AML-193 (cell line): ENCODE measurements at regions not wholly inside any gene's neighbourhood (a gene's known extent, or its start where the extent isn't known, plus 50 kb on each side); places are given as distances from the start of the nearest gene placed in this dataset.
"Not testable (repeated sequence)": the region's sequence is repeated elsewhere in the genome, so short reads cannot be mapped to it uniquely, and the experiment has no call there.

ENCODE experiments used
- DNase-seq, 2 experiments: peaks; one replicate each; lab custom pipeline; 2025; lab: John Stamatoyannopoulos, UW

DNA sequence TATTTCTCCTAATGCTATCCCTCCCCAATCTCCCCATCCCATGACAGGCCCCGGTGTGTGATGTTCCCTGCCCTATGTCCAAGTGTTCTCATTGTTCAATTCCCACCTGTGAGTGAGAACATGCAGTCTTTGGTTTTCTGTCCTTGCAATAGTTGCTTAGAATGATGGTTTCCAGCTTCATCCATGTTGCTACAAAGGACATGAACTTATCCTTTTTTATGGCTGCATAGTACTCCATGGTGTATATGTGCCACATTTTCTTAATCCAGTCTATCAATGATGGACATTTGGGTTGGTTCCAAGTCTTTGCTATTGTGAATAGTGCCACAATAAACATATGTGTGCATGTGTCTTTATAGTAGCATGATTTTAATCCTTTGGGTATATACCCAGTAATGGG is 51.3 kb upstream of the RIOK2 start:
- DNase-seq, result not testable (repeated sequence)

DNA sequence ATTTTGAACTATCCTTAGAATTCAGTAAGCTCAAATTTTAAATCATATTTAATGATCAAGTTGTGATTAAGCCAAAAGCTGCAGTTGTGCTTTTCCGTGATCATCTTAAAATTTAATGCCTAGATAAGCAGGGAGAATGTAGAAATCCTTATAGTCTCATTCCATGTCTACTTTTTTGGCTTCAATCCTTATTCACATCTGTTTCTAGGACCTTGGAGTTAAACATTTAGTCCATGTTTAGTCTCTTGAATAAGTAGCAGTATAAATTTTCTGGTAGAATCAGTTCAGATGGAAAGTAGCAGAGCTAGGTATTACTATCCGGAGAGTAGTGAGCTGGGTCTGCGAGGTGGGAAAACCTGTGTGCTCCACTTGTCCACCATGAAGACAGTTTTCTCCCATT is 59.3 kb upstream of the RIOK2 start:
- DNase-seq, result no peak

DNA sequence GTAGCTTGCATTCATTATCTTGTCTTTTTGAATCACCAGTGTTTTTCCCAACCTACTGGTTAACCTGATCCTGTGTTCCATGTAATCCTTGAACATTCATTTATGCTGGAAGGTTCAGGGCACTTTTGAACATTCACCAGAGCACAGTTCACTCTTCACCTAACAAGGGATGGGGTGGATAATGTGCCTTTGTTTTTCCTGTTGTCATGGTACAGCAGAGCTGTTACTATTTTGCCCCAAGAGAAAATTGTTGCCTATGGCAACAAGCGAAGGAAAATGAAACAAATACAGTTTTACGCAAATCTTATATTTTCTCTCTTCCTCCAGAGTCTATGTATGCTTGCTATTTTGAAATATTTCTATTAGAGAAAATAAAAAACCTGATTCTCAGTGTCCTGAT is 60.3 kb upstream of the RIOK2 start:
- no peak for DNase-seq

DNA sequence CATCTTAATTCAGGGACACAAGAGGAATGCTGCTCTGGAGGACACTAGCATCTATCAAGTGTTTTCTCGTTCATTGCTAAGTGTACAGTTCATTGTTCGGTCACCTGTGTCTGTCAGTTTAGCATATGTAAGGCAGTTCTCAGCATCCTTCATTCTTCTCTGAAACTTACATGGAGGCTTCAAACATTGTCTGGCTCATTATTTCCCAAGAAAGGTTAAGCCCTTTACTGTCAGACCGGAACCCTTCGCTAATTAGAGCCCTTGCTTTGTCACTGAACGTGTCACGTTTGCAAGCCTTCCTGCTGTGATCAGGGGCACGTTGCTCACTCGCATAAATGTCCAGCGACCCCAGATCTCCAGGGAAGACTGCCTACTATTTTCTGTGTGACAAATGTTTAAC is 62.3 kb upstream of the RIOK2 start:
- no peak for DNase-seq

DNA sequence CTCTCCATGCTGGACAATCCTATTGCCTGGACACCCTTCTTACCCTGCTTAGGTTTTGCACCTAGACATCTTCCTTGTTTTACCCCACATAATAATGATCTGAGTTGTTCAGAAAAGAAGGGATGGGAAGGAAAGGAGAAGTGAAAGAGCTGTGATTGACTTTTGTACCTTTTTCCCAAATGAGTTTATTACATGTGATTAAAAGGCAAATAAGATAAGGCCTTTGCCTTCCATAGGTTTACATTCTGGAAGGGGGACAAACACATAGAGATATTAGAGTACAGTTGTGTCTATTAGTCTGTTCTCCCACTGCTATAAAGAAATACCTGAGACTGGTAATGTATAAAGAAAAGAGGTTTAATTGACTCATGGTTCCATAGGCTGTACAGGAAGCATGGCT is 67.1 kb upstream of the RIOK2 start:
- DNase-seq, result no peak

DNA sequence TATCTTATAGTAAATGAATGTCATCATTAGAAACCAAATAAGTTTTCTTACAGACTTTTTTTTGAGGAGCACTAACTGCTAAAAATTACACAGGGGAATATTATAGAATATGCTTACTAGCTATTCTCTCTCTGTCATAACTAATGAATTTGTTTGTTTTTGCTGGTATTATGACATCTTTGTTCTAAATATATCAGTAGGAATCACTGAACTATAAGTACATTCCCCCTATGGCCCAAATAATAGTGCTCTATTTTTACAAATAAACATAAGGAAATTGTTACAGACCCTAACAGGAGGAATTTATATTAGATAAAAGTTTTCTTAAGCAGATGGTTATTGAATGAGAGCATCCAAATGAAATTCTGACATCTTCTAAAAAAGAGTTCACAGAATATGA is 83.0 kb upstream of the RIOK2 start:
- DNase-seq, result no peak

DNA sequence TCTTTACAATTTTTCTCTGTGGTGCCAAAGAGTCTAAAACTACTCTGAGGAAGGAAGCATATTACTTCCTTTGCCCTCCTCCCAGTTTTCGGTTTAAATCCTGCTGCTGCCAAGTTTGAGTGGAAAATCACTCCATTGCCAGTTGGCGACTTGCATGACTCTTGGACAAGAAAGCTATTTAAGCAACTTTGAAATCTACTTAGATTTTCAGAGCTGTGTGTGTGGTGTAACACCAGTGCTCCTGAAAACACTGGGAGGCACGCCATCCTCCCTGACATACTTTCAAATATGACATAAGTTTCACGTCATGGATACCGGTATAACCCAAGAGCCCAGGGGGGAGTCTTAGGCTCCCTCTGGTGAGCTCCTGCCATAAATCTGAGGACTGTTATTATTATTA is 83.5 kb upstream of the RIOK2 start:
- no peak for DNase-seq

DNA sequence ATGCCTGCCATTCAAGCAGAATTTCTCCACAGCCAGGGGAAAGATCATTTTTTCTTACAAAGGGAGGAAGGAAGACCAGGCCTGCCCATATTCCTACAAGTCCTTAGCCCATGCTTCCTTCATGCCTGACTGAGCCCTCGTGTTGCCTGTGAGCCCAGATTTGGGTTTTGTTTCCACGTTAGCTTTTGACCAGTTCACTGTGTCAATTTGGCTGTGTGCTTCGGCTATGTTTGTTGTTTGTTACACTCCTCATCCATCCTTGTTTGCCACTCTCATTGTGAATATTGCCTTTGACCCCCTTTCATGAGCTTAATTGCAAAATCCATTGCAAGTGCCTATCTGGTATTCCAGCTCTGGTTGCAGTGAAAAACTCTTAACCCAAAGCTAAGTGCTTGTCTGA is 84.7 kb upstream of the RIOK2 start:
- no peak for DNase-seq

DNA sequence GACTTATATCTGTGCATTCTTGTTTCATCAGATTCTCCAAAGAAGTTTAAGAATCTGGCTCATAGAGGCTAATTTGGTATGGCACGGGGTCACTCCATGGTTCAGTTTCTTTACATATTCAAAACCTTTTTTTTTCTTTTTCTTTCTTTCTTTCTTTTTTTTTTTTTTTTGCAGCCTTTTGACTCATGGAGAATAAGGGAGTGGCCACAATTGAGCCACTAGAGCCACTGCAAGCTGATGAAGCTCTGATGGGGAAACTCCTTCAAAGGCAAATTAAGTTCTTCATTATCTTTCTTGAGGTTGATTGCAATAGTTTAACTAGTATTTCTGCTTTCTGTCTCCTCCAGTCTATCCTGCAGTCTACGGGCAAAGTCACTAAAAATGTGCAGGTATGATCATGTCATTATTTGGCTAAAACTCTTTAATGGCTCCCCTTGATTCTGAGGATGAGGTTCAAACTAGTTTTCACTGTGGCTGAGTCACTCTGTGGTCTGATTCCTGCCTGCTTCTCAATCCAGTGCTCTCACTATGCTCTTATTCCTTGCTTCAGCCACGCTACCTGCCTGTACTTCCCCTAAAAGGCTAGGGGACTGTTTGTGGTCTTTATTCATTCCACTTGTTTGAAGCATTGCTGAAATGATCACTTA is 93.5 kb upstream of the RIOK2 start:
- no peak for DNase-seq

DNA sequence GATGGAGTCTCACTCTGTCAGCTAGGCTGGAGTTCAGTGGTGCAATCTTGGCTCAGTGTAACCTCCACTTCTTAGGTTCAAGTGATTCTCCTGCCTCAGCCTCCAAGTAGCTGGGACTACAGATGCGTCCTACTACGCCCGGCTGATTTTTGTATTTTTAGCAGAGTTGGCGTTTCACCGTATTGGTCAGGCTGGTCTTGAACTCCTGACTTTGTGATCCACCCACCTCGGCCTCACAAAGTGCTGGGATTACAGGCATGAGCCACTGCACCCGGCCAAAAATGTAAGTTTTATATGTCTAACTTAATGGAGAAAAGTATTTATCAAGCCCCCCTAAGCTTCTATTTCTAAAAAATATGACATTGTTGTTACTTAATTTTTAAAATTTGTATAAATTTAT is 98.2 kb upstream of the RIOK2 start:
- no peak for DNase-seq

DNA sequence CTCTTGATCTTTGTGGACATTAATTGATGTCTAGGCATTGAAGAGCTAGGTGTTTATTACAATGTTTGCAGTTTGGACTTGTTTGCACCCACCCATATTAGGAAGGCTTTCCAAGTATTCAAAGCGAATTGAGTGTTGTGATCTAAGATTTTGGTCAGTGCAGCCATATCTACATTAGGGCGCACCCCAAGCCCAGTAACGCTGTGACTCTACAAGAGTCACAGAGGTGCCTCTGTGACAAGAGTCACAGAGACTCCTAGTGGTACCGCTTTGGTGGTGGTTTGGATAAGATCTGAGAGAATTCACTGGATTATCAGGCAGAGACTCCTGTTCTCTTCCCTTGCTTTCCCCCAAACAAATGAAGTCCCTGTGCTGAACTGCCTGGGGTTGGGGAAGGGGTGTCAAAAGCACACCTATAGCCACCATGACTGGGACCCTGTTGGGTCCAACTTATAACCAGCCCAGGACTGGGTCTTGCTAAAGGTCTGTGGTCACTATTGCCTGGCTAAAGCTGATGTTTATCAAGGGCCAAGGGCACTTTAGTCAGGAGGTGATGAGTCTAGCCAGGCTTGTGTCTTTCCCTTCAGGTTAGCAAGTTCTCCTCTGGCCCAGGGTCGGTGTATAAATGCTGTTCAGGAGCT is 114.1 kb upstream of the RIOK2 start:
- DNase-seq, result peak; percentile 31 to 51

DNA sequence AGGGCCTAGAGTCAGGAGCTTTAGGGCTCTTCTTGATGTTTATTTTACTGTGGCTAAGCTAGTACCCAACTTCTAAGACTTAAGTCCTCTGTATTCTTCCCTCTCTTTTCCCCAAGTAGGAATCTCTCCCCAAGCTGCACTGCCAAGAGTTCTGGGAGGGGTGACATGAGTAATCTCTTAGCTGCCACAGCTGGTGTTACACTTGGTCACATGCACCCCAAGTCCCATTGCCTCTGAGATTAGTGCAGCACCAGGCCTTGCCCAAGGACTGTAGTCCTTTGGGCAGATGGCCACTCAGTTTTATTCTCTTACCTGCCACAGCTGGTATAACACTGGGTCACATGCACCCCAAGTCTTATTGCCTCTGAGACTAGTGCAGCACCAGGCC is 114.7 kb upstream of the RIOK2 start:
- DNase-seq, result no peak

DNA sequence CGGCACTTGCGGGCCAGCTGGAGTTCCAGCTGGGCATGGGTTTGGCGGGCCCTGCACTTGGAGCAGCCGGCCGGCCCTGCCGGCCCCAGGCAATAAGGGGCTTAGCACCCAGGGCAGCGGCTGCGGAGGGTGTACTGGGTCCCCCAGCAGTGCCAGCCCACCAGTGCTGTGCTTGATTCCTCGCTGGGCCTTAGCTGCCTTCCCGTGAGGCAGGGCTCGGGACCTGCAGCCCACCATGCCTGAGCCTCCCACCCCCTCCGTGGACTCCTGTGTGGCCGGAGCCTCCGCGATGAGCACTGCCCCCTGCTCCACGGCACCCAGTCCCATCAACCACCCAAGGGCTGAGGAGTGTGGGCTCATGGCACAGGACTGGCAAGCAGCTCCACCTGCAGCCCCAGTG is 118.1 kb upstream of the RIOK2 start:
- not testable (repeated sequence) for DNase-seq

DNA sequence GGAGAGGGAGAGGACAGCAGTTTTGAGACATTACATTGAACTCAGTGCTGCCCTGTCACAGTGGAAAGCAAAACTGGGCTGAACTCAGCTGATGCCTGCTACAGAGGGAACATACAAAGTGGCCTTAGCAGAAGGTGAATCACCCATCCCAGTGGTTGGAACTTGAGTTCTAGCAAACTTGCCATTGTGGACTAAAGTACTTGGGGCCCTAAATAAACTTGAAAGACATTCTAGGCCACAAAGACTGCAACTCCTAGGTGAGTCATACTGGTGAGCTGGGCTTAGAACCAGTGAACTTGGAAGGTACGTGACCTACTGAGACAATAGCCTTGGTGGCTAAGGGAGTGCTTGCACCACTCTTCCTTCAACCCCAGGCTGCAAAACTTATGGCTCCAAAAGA is 155.7 kb upstream of the RIOK2 start:
- DNase-seq, result no peak

DNA sequence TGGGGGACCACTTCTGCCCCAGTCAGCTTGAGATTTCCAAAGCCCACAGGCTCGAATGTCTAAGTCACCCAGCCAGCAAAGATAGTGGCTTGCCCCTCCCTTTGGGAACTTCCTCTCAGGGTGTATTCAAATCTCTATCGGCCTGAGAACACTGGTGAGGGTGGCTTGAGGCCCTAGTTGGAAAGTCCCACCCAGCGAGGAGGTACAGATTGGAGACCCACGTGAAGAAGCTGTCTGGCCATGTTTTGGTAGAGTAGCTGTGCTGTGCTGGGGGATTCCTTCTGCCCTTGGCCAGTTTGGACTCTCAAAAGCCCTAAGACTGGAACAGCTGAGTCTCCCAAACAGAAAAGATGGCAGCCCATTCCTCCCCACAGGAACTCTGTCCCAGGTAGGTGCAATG is 172.7 kb upstream of the RIOK2 start:
- DNase-seq, result no peak

DNA sequence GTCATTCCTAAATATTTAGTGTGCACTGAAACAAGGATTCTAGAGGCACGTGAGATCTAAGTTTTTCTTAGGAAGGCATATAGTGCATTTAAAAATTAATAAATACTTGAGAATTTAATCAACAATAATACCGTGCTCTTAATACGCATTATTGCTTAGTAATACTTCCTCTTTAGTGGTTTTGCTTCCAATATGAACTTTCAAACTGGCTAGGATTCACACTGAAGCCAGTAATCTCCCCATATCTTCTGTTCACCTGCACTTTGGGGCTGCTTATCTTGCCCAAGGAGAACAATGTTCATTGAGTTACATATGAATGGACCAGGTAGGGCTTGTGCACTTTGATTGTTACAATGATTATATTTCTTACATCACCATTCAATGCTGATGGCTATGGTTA is 180.5 kb upstream of the RIOK2 start:
- no peak for DNase-seq

DNA sequence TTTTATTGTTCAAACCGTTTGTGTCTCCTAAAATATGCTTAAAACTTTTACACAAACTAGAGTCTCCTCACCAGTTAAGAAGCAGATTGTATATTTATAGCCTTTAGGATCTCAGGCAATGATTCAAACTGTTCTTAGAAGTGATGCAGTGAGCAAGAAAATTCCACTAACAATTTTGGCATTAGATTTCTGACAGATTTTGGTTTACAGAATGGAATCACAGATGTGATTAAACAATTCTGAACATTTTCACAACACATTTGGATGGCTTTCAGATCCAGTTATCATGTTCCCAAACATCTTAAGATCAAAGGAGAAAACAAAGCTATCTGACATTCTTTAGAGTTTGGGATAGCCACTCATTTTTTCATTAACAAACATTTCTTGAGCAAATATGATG is 181.7 kb upstream of the RIOK2 start:
- no peak for DNase-seq

DNA sequence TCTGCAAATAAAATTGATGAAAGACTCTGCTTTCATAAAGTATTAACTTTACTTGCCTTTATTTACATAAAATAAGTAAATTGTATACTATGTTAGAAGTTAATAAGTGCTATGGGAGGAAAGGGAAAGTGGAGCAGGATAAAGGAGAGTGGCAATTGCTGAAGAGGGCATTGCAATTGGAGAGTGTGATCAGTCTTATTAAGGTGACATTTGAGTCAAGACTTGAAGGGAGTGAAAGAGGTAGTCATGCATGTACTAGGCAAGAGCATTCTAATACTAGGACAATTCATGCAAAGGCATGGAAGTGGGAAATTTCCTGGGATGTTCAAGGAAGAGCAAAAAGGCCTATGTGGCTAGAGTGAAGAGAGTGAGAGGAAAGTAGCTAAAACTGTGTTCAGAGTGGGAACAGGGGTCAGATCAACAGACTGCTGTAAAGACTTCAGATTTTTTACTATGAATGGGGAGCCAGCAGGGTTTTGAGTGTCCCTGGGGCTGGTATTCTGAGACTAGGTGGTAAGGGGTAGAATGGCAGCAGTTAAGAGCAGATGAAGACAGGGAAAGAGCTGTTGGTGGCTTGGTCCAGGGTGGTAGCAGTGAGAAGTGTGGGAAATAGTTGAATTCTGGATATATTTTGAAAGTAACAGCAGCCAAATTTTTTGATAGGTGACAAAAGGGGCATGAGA is 182.3 kb upstream of the RIOK2 start:
- no peak for DNase-seq

DNA sequence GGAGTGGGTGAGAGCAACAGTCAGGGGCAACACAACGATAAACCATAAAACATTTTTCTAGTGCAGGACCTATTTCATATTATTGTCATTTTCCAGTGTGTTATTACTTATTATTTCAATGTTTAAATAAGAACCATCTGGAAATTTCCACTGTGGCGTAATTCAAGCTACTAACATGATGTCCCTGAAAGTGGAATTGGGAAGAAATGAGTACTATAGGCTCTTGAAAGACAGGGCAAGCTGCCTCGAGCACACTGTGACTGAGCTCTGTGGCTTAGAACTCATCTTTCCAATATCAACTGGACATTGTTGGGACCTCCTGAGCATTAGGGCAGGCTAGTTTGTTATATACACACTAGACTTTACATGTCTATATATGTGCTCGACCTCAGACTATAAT is 182.9 kb upstream of the RIOK2 start:
- no peak for DNase-seq

DNA sequence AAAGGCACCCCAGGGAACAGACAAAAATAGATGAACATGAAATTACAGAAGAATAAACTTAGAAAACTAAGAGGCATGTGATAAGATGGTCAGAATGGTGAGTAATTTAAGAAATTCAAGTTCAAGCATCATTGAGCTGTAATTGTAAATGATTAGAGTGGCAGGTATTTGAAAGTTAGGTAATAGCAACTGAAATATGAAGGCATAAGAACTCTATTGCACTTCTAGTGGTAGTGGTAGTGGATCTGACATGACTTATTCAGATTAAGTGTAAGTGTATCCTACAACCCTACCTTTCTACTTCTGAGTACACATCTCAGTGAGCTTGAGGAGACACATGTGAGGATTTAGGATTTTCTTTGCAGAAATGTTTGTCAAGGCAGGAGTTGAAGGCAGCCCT is 192.9 kb upstream of the RIOK2 start:
- DNase-seq, result no peak

DNA sequence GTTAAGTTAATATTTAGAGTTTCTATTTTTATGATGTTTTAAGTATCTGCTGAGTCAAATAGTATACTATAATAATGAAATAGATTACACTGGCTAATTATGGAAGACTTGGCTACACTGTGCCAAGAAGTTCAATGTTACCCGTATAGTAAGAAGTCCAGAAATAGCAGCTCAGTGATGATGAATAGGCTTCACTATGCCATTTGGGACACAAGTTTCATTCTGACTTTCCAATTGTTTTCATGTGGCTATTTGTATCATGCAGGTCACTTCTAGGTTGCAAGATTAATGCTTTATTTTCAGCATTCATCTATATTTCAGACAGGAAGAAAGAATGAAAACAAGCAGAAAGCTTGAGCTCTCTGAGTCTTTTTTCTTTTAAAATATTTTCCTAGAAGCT is 194.5 kb upstream of the RIOK2 start:
- DNase-seq, result no peak

DNA sequence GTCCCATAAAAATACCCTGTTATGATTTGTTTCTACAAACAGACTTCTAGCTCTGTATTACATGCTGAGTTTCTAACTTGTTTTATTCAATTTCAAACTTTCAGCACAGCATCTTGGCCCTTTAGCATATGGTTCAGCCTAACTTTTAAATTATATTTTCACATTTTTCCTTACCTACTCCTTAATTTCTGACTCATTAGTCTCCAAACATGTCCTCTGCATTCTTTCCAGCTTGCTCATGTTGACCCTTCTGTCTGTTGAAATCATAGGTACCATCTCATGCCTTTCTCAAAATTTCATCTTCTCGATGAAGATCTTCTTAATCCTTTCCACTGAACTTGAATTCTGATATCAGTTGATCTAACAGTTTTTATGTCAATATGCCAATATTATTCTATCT is 200.9 kb upstream of the RIOK2 start:
- no peak for DNase-seq

DNA sequence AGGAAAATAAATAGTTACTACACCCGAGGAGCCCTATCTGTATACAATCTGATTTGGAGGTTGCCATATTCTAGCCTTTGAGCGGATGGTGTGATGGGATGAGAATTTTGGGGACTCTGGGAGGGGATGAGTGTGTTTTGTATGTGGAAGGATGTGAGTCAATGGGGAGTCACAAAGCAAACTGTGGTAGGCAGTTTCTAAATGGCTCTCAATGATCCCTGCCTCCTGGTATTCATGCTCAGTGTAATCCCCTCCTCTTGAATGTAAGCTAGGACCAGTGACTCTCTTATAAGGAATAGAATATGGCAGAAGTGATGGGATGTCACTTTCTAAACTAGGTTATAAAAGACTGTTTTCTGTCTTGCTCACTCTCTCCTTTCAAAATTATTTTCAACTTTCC is 205.7 kb upstream of the RIOK2 start:
- no peak for DNase-seq

DNA sequence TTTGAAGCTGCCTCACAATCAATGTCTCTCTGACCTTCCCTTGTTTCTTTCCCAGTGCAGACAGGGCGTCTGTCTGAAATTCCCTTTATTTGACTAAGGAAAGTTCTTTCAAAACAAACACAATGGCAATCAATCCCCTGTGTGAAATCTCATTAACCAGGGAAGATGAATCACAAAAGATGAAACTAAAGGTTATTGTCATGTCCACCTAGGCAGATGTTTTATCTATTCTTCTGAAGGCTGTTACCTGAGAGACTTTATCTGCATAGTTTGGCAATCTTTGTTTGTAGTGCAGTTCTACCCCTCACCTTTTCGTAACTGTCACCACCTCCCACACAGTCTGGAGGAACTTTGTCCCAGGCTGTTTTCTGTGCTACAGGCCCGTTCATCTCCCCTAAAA is 217.5 kb upstream of the RIOK2 start:
- no peak for DNase-seq
